ENCODE measurements at regions not wholly inside any gene's neighbourhood (a gene's known extent, or its start where the extent isn't known, plus 50 kb on each side); places are given as distances from the start of the nearest gene placed in this dataset.

DNA sequence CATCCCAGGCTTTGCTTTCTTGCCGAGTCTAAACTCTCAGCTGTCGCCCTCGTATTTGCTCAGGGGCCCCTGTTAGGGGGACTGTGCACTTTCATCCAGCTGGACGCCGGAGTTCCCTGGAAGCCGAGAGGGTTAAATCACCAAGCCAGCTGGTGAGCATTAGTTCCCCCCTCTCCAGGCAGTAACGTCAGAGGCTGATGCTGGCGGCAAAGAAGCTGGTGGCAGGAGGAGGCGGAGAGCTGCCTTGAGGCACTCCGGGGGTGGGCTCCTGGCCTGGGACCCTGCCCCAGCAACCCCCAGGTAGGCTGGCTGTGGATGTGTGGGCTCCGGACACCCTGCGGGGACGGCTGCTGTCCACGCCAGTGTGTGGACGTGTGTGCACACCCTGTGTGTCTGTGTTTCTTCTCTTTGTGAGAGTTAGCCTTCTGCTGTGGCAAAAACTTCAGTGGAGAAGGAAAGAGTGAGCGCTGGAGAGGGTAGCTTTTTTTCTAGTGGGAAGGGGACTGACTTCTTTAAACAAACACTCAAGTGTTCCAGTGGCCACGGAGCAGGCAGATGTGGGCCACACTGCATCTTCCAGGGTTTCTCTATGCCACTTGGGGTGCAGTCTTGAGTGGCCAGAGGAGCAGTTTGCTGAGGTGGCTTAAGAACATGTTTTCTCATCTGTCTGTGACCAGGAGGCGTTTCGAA is 84.7 kb downstream of the GLI2 start:
- Histone ChIP-seq H3K36me3 (no peaks in the 10 kb centered on the region), H3K4me1 (peaks cover 0 to 3% of the 10 kb centered on the region in 2 donors), H3K9me3 (no peaks in the 10 kb centered on the region), H3K4me3 (peak overlapping the region in 1 of 2 donors; percentile 15), H3K27ac (peak overlapping the region; percentile 24 to 72), H3K27me3 (no peaks in the 10 kb centered on the region)
- TF ChIP-seq POLR2A (IDR thresholded peaks at IDR 0.05) (no peak), CTCF (IDR thresholded peaks at IDR 0.05) (no peak)
- peak; percentile 54 to 64 for DNase-seq
- intact Hi-C loops (cut with DNase I; ENCODE audit: low total_unique reads) = no loop called here

DNA sequence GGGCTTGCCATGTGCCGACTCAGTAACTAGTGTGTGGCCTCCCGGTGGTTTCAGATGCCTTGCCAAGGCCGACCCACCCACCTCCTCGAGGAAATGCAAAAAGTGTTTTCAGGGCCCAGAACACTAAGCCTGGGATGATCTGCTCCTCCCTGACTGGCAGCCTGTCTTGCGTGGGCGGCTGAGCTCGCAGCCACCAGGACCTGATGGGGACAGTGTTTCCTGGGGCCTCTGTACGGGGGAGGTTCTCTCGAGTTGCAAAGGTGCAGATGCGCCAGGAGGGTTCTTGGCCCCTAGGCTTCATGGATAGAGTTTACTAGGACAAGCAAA is 85.2 kb downstream of the GLI2 start:
- TF ChIP-seq POLR2A (IDR thresholded peaks at IDR 0.05) = no peak
- no peak for TF ChIP-seq CTCF (IDR thresholded peaks at IDR 0.05)
- Histone ChIP-seq H3K36me3 (no peaks in the 10 kb centered on the region), H3K27me3 (no peaks in the 10 kb centered on the region), H3K4me3 (peak overlapping the region in 1 of 2 donors; percentile 15), H3K4me1 (peaks cover 0 to 8% of the 10 kb centered on the region in 2 donors), H3K27ac (peak overlapping the region; percentile 24 to 72), H3K9me3 (no peaks in the 10 kb centered on the region)
- intact Hi-C loops (cut with DNase I; ENCODE audit: low total_unique reads) = no loop called here
- peak; percentile 29 to 59 for DNase-seq

GRCh38 chr2:120821446-120822160 is 85.9 kb downstream of the GLI2 start:
- H3K9me3 ChIP-seq = no peaks in the 10 kb centered on the region
- no peaks in the 10 kb centered on the region for H3K36me3 ChIP-seq
- peak overlapping the region in 1 of 2 donors; percentile 72 for H3K27ac ChIP-seq
- no peak for DNase-seq
- no peaks in the 10 kb centered on the region for H3K27me3 ChIP-seq
- TF ChIP-seq CTCF (IDR thresholded peaks at IDR 0.05) (no peak), POLR2A (IDR thresholded peaks at IDR 0.05) (no peak)
- intact Hi-C loops (cut with DNase I; ENCODE audit: low total_unique reads) = no loop called here
- H3K4me3 ChIP-seq = no peak overlapping the region
- peaks cover 0 to 10% of the 10 kb centered on the region in 2 donors for H3K4me1 ChIP-seq

GRCh38 chr2:120822933-120823332 is 87.3 kb downstream of the GLI2 start:
- Histone ChIP-seq H3K36me3 (no peaks in the 10 kb centered on the region), H3K9me3 (no peaks in the 10 kb centered on the region), H3K27ac (no peak overlapping the region), H3K27me3 (no peaks in the 10 kb centered on the region), H3K4me3 (no peak overlapping the region), H3K4me1 (peaks cover 0 to 10% of the 10 kb centered on the region in 2 donors)
- TF ChIP-seq CTCF (IDR thresholded peaks at IDR 0.05) (no peak), POLR2A (IDR thresholded peaks at IDR 0.05) (no peak)
- intact Hi-C loops (cut with DNase I; ENCODE audit: low total_unique reads) = no loop called here
- DNase-seq = no peak

DNA sequence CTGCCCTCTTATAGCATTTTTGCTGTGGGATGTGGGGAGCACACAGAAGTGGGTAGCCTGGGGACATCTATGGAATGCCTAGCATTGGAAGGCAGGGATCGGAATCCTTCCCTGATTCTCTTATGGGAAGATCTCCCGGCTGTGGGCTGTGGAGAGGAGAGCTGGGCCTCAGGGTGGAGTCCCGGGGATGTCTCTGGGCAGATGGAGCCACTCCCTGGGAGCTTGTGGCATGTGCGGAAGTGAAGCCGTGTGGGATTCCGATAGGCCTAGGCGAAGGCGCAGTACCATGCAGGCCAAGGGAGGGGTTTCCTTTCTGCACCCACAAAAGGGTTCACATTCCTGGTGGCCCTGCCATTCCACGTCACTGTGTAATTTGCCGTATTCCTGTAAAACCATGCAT is 87.9 kb downstream of the GLI2 start:
- intact Hi-C loops (cut with DNase I; ENCODE audit: low total_unique reads) = no loop called here
- Histone ChIP-seq H3K4me3 (no peak overlapping the region), H3K9me3 (no peaks in the 10 kb centered on the region), H3K27me3 (no peaks in the 10 kb centered on the region), H3K4me1 (peaks cover 0 to 10% of the 10 kb centered on the region in 2 donors), H3K36me3 (no peaks in the 10 kb centered on the region), H3K27ac (no peak overlapping the region)
- TF ChIP-seq CTCF (IDR thresholded peaks at IDR 0.05) (no peak), POLR2A (IDR thresholded peaks at IDR 0.05) (no peak)
- DNase-seq = no peak
